Islet of Langerhans (tissue), 1 donor: ENCODE measurements at regions not wholly inside any gene's neighbourhood (a gene's known extent, or its start where the extent isn't known, plus 50 kb on each side); places are given as distances from the start of the nearest gene placed in this dataset.

Experiments used
- FAIRE-seq: peaks from one replicate; lab custom pipeline; 2011; peaks lifted over from hg19 to GRCh38; lab: Jason Lieb, UNC

GRCh38 chr13:108360139-108360538, 90.6 kb downstream of the TNFSF13B start:
- no peak for FAIRE-seq

- FAIRE-seq, result no peak
Observed at GRCh38 chr13:108361769-108362168, 92.3 kb downstream of the TNFSF13B start.

DNA sequence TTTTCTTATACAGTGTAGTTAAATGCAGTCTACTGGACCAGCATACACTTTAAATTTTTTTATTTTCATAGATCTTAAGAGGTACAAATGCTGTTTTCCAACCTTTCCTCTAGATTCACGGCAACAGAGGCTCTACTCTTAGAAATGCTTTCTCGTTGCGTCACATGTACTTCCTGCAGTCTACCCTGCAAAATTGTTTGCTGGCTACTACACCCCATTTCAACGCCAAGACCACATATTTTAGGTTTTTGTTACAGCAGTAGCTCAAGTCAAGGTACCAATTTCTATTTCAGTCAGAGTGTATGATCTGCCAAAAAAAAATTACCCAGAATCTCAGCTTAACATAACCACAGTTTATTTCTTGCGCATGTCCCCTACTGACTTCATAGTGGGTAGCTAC, 94.1 kb downstream of the TNFSF13B start:
- no peak for FAIRE-seq

- FAIRE-seq, result no peak
Observed at GRCh38 chr13:108365255-108365654, 95.7 kb downstream of the TNFSF13B start.

DNA sequence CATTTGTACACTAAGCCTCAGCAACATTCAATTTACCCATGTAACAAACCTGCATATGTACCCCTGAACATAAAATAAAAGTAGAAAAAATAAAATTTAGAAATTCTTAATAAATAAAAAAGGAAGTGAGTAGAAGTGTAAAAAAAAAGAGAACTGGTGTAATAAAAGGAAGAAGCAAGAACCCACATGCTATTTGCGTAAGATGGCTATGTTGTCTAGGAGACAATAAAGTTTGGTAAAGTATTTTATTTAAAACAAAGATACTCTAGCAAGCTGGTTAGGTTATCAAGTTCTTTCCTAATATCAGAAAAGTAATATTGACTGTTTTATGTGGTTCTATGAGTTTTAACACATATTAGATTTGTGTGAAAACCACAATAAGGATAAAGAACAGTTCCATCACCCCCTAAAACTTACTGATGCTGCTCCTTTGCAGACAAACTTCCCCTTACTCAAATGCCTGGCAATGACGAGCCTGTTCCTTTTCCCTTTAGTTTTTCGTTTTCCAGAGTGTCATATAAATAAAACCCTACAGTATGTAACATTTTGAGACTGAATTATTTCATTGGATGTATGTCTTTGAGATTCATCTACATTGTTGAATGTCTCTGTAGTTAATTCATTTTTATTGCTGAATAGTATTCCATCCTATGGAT, 98.9 kb downstream of the TNFSF13B start:
- FAIRE-seq, result no peak

DNA sequence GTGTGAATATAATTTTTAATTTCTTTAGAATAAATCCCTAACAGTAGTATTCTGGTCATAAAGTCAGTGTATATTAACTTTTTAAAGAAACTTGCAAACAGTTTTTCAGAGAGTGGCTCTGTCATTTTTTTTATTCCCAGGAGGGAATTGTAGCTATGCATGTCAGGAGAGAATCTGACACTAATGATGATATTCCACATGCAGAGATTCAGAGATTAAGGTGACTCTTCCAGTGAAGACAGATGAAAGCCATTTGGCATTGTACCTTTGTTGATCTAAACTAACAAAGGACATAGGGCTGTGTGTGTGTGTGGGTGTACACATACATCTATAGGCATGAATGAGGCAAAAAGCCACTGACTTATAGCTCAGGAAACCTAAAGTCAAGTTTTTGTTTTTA, 99.9 kb downstream of the TNFSF13B start:
- no peak for FAIRE-seq

DNA sequence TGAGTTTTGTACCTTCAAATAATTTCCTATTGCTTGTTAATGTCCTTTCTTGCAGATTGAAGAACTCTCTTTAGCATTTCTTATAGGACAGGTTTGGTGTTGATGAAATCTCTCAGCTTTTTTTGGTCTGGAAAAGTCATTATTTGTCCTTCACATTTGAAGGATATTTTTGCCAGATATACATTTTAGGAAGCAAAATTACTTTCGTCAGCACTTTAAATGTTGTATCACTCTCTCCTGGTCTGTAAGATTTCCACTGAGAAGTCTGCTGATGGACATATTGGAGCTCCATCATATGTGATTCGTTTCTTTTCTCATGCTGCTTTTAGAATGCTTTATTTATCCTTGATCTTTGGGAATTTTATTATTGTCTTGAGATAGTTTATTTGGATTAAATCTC, 105.5 kb downstream of the TNFSF13B start:
- FAIRE-seq, result no peak

- no peak for FAIRE-seq
Observed at GRCh38 chr13:108375772-108376171, 106.3 kb downstream of the TNFSF13B start.

DNA sequence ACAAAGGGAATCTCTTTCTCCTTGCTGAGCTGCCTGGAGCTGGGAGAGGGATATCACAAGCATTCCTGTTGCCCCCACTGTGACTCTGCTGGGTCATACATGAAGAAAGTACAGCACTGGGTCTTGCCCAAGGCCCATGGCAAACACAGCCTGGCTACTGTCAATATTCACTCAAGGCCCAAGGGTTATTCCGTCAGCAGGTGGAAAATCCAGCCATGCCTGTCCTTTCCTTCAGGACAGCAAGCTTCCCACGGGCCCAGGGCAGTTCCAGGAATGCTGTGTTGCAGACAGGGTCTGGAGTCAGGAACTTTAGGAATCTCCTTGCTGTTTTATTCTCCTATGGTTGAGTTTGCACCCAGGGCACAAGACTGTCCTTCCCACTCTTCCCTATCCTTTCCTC, 106.8 kb downstream of the TNFSF13B start:
- no peak for FAIRE-seq

DNA sequence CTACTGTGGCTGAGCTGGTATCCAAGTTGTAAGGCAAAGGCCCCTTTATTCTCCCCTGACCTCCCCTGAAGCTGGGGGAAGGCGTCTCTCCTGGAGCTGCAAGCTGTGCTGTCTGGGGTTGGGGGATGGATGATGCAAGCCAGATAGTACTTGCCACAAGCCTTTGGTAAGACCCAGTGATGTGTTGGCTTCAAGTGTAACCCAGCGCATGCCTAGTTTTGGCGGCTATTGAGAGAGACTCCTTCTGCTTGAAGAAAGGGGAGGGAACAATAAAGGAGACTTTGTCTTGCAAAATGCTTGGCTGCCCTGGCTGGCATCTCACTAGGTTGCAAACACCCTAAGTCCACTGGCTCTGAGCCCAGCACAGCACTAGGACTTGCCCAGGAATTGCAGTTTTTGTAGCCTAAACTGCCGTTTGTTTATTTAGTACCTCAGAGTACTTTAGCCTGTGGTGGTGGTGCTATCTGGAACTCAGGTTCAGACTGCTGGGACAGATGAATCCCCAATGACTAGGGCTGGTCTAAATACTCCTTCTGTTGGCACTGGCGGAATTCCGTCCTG, 108.2 kb downstream of the TNFSF13B start:
- FAIRE-seq, result no peak

- FAIRE-seq, result no peak
Observed at GRCh38 chr13:108383667-108384066, 114.1 kb downstream of the TNFSF13B start.

- FAIRE-seq, result no peak
Observed at GRCh38 chr13:108387156-108387555, 117.6 kb downstream of the TNFSF13B start.

DNA sequence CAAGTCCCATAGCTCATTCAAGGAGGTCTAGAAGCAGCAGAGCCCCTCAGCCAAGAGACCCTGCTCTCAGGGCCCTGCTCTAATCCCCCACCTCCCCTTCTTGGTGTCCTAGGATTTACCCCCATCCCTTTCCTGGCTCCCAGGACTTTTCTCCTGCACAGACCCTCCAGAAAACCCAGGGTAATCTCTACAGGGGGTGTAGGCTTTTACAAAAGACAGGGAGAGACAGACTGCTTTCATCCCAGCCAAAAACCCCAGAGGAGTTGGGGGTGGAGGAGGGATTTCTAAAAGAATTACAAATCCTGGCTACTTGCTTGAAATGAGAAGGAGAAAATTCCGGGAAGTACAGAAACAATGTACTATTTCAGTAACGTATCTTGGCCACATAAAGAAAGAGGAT, 133.3 kb downstream of the TNFSF13B start:
- FAIRE-seq, result no peak

DNA sequence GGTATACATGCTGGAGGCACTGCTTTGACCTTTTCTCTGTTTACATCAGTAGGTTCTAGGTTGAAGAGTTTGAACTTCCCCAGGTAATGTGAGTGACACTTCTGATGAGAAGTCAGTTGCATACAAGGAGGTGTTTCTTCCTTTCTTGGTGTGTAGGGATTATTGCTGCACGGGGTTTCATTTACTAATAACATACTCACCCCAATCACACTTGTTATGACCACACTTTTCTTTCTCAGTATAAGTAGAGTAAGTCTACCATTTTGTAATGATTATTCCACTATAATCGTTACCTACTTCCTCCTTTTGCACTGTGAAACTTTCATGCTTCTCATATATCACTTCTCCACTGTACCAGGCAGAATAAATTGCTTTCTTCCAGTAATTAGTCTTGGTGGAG, 138.0 kb downstream of the TNFSF13B start:
- no peak for FAIRE-seq

GRCh38 chr13:108408672-108409071, 139.2 kb downstream of the TNFSF13B start:
- no peak for FAIRE-seq

DNA sequence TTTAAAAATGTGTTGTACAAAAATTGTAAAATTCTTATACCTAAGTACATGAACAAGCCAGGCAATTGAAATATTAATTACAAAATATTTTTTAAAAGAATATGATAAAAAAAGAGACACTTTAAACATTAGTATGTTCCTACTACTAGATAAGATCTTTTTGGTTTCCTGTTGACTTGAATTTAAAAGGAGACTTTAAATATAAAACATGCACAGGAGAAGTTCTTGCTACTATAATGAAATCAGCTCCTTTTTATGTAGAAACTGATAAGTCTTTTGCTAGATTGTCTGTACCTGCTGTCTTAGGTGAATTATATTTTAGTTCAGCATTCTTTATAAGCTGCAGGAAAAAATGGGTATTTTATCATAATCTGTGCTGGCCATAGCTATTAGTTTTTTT, 140.2 kb downstream of the TNFSF13B start:
- peak; percentile 76 for FAIRE-seq

- no peak for FAIRE-seq
Observed at GRCh38 chr13:108419768-108420167, 150.2 kb downstream of the TNFSF13B start.

- FAIRE-seq, result no peak
Observed at GRCh38 chr13:108425056-108425455, 155.5 kb downstream of the TNFSF13B start.

GRCh38 chr13:108426893-108427292, 157.4 kb downstream of the TNFSF13B start:
- no peak for FAIRE-seq

DNA sequence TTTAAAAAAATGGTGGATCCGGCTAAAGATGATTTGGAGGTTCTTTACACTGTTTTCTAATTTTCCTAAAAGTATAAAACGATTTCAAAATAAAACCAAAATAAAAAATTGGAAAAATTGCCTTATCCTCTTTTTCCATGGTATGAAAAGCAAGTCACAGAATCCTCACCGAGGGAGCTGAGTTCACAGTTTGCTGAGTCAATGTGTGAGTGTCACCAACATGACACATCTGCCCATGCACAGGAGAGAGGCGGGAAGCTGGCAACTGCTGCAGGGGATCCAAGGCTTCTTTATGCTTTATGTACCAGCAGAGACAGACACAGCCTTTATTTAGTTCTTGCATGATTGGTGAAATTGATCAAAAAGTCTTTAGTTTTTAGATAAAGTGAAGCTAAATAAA, 157.8 kb downstream of the TNFSF13B start:
- no peak for FAIRE-seq

GRCh38 chr13:108428691-108429090, 159.2 kb downstream of the TNFSF13B start:
- FAIRE-seq, result no peak

GRCh38 chr13:108433976-108434755, 164.6 kb downstream of the TNFSF13B start:
- FAIRE-seq, result no peak

DNA sequence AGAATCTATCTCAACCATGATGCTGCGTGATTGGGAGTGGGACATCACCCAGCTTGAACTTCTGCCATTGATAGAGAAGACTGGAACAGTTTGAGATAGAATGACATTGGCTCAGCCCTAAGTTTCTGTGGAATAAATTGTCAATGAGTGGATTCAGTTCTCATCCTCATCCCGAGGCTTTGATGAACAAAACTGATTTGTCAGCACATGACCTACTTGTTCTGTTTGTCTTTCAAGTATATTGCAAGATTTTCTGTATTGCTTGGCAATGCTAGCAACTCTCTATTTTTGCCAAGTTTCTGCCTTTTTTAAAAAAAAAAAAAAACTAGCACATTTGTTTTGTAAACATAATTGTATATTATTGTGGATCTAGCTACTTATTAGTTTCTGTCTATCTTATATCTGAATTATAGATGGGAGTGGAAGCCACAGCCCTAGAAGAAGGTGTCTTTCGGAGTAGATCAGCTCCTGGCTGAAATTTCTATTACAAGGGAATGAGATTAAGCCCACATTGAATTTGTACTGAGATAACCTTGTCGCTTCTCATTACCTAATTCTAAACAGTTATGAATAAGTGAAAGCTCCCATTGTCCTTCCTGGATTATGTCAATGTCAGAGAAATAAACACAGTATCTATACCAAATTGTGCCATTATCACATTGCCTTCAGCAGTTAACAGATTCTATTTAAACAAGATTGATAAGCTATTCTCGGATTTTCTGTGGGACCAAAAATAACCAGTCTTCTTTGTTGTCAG, 166.1 kb downstream of the TNFSF13B start:
- no peak for FAIRE-seq
